ENCODE measurements at regions not wholly inside any gene's neighbourhood (a gene's known extent, or its start where the extent isn't known, plus 50 kb on each side); places are given as distances from the start of the nearest gene placed in this dataset.
"Not testable (repeated sequence)": the region's sequence is repeated elsewhere in the genome, so short reads cannot be mapped to it uniquely, and the experiment has no call there.

DNA sequence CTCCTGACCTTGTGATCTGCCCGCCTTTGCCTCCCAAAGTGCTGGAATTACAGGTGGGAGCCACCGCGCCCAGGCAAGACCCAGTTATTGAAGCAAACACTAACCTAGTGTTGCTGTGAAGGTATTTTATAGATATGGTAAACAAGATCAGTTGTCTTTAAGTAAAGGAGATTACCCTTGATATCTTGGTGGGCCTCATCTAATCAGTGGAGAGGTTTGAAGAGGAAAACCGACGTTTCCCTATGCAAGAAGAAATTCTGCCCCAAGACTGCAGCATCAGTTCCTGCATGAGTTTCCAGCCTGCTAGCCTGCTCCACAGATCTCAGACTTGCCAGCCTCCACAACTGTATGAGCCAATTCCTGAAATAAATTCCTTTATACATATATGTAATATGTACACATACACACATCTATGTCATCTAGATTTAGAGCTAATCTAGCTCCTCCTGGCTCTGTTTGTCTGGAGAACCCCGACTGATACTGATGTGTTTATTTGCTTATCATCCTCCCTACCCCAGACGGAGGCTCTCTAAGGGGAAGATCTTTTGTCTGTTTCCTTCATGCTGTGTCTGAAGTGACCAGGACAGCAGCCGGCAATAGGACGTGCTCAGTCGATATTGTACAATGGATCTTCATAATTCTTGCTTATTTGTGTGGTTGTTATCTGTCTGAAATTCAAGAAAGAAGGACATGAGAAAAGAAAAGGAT, 90.9 kb downstream of the IER5 start:
- TF ChIP-seq, protein P1, sequence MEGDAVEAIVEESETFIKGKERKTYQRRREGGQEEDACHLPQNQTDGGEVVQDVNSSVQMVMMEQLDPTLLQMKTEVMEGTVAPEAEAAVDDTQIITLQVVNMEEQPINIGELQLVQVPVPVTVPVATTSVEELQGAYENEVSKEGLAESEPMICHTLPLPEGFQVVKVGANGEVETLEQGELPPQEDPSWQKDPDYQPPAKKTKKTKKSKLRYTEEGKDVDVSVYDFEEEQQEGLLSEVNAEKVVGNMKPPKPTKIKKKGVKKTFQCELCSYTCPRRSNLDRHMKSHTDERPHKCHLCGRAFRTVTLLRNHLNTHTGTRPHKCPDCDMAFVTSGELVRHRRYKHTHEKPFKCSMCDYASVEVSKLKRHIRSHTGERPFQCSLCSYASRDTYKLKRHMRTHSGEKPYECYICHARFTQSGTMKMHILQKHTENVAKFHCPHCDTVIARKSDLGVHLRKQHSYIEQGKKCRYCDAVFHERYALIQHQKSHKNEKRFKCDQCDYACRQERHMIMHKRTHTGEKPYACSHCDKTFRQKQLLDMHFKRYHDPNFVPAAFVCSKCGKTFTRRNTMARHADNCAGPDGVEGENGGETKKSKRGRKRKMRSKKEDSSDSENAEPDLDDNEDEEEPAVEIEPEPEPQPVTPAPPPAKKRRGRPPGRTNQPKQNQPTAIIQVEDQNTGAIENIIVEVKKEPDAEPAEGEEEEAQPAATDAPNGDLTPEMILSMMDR (IDR thresholded peaks at IDR 0.05; ENCODE audit: low read depth, low read length) = no peak

GRCh38 chr1:181179987-181180365, 91.5 kb downstream of the IER5 start:
- DNase-seq (ENCODE audit: low read depth, low spot score) = peak; percentile 42
- in situ Hi-C loops (cut with HindIII; ENCODE audit: low sequenced_read_pairs) = no loop called here
- TF ChIP-seq, protein P1 (IDR thresholded peaks at IDR 0.05; ENCODE audit: low read depth, low read length) = no peak
- no peak overlapping the region for H3K4me3 ChIP-seq (ENCODE audit: low read depth, low read length)

More for the DNA sequence above, 90.9 kb downstream of the IER5 start:
- in situ Hi-C loops (cut with HindIII; ENCODE audit: low sequenced_read_pairs) = no loop called here
- DNase-seq (ENCODE audit: low read depth, low spot score) = no peak
- H3K4me3 ChIP-seq (ENCODE audit: low read depth, low read length) = no peak overlapping the region

DNA sequence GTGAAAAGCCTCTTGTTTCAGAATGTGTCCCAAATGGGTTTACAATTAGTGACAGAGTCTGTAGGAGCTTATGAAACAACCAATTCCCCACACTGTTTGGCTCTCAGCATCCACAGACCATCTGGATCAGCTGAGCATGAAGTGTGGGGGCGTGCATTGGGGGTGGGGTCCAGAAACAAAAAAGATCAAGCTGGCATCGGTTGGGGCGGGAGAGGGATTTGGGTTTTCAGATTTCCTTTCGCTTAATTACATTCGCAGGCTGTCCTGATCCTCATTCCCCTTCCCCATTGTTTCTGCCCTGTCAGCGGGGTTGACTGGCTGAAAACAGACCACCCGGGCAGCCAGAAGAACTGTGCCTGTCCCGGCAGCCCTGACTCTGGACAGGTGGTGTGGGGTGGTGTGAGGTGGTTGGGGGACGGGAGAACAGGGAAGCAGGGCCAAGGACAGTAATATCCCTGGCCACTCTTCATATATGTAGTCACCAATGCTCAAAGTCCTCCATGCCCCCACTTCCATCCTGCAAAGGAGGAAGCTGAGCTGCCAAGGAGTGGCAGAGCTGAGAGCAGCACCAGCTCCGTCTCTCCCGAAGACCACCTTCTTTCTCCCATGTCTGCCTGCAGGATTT, 92.0 kb downstream of the IER5 start:
- TF ChIP-seq, protein P1 (IDR thresholded peaks at IDR 0.05; ENCODE audit: low read depth, low read length) = no peak
- in situ Hi-C loops (cut with HindIII; ENCODE audit: low sequenced_read_pairs) = no loop called here
- no peak for DNase-seq (ENCODE audit: low read depth, low spot score)
- H3K4me3 ChIP-seq (ENCODE audit: low read depth, low read length) = no peak overlapping the region

GRCh38 chr1:181181792-181182585, 93.5 kb downstream of the IER5 start:
- H3K4me3 ChIP-seq (ENCODE audit: low read depth, low read length) = no peak overlapping the region
- no peak for DNase-seq (ENCODE audit: low read depth, low spot score)
- in situ Hi-C loops (cut with HindIII; ENCODE audit: low sequenced_read_pairs) = no loop called here
- TF ChIP-seq, protein P1 (IDR thresholded peaks at IDR 0.05; ENCODE audit: low read depth, low read length) = no peak

GRCh38 chr1:181184621-181185020, 96.1 kb downstream of the IER5 start:
- no peak overlapping the region for H3K4me3 ChIP-seq (ENCODE audit: low read depth, low read length)
- in situ Hi-C loops (cut with HindIII; ENCODE audit: low sequenced_read_pairs) = no loop called here
- TF ChIP-seq, protein P1 (IDR thresholded peaks at IDR 0.05; ENCODE audit: low read depth, low read length) = no peak
- no peak for DNase-seq (ENCODE audit: low read depth, low spot score)

GRCh38 chr1:181185461-181185860, 97.0 kb downstream of the IER5 start:
- DNase-seq (ENCODE audit: low read depth, low spot score) = no peak
- TF ChIP-seq, protein P1 (IDR thresholded peaks at IDR 0.05; ENCODE audit: low read depth, low read length) = no peak
- H3K4me3 ChIP-seq (ENCODE audit: low read depth, low read length) = no peak overlapping the region
- in situ Hi-C loops (cut with HindIII; ENCODE audit: low sequenced_read_pairs) = no loop called here

- H3K4me3 ChIP-seq (ENCODE audit: low read depth, low read length); DNase-seq (ENCODE audit: low read depth, low spot score); in situ Hi-C loops (cut with HindIII; ENCODE audit: low sequenced_read_pairs): not testable (repeated sequence)
These were observed 97.6 kb downstream of the IER5 start for GRCh38 chr1:181186133-181186532.
